Activated T-cell treated with anti-CD3 and anti-CD28 coated beads, Interleukin-2, amount 50 U/mL, for 4 hours (primary cell): ENCODE measurements at regions not wholly inside any gene's neighbourhood (a gene's known extent, or its start where the extent isn't known, plus 50 kb on each side); places are given as distances from the start of the nearest gene placed in this dataset.

Experiments used
- ATAC-seq, 2 donors: fragments of 200-7000 bp; cut with Tn5 transposase; one replicate each; pipeline ENCODE4 v1.10.0; 2021
- DNase-seq: peaks from one replicate; pipeline ENCODE4 v3.0.0-alpha.2; 2020
- H3K27me3 Mint-ChIP-seq: one replicate; pipeline ENCODE4 v1.8.0; 2021; ENCODE audit warnings: low read depth, mixed read lengths
- H3K36me3 Mint-ChIP-seq: one replicate; pipeline ENCODE4 v1.8.0; 2022; ENCODE audit warnings: mixed read lengths; ENCODE audit not compliant: insufficient read depth
- H3K4me1 Mint-ChIP-seq: one replicate; pipeline ENCODE4 v1.8.0; 2021; ENCODE audit warnings: low read depth, mixed read lengths
- H3K4me3 Mint-ChIP-seq: one replicate; pipeline ENCODE4 v1.8.0; 2021; ENCODE audit warnings: mild to moderate bottlenecking, moderate library complexity, mixed read lengths
- H3K9me3 Mint-ChIP-seq: one replicate; pipeline ENCODE4 v1.8.0; 2021; ENCODE audit warnings: mixed read lengths

GRCh38 chr6:137353346-137353745, 134.2 kb upstream of the IFNGR1 start:
- ATAC-seq = peak in 1 of 2 donors; percentile 53
- Mint-ChIP-seq H3K9me3 (no peaks in the 10 kb centered on the region), H3K4me3 (no peak overlapping the region), H3K36me3 (no peaks in the 10 kb centered on the region), H3K4me1 (peaks cover 16% of the 10 kb centered on the region), H3K27me3 (peaks cover 4% of the 10 kb centered on the region)
- no peak for DNase-seq

DNA sequence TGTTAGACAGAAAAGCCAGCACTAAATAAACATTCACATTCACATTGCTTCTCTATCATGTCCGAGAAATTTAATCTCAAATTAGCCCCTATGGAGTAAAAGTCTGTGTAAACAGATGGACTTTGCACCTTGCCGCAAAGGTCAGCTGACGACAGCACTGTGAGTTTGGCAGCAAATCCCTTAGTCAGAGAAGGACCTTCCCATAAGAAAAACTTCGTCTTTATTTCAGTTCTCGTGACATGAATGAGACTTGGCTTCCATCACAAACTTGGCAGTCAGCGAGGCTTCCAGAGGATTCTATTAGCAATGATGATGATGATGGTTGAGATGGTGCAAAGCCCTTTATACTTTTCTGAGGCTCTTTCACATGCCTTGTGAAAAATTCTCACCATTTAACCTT, 133.7 kb upstream of the IFNGR1 start:
- peaks cover 16% of the 10 kb centered on the region for H3K4me1 Mint-ChIP-seq

DNA sequence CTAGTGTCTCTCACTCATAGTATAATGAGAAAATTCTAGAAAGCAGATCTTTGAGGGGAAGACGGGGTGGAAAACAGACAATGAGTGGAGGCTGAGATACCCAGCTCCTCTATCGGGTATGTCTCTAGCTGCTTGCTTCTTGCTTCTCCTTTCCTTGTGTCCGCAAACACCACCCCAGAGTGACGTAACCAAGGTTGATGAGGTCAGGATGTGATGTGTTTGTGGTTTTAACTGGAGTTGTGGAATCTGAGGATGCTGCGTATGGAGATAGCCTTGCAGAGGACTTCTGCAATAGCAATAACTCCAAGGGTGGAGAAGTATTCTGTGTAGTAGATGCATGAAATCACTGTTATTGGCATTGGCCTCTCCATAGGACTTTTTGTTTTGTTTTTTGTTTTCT, 132.7 kb upstream of the IFNGR1 start:
- DNase-seq = no peak
- no peaks in the 10 kb centered on the region for H3K9me3 Mint-ChIP-seq
- no peak for ATAC-seq
- no peak overlapping the region for H3K4me3 Mint-ChIP-seq
- H3K27me3 Mint-ChIP-seq = no peaks in the 10 kb centered on the region
- H3K4me1 Mint-ChIP-seq = peaks cover 16% of the 10 kb centered on the region
- no peaks in the 10 kb centered on the region for H3K36me3 Mint-ChIP-seq

More for the DNA sequence above, 133.7 kb upstream of the IFNGR1 start:
- Mint-ChIP-seq H3K36me3 (no peaks in the 10 kb centered on the region), H3K4me3 (no peak overlapping the region), H3K9me3 (no peaks in the 10 kb centered on the region), H3K27me3 (no peaks in the 10 kb centered on the region)
- no peak for ATAC-seq
- DNase-seq = no peak

GRCh38 chr6:137350857-137351256, 131.7 kb upstream of the IFNGR1 start:
- Mint-ChIP-seq H3K4me3 (no peak overlapping the region), H3K4me1 (peaks cover 16% of the 10 kb centered on the region), H3K27me3 (no peaks in the 10 kb centered on the region), H3K9me3 (no peaks in the 10 kb centered on the region), H3K36me3 (no peaks in the 10 kb centered on the region)
- DNase-seq = no peak
- ATAC-seq = no peak

GRCh38 chr6:137349856-137350830, 131.0 kb upstream of the IFNGR1 start:
- ATAC-seq = no peak
- Mint-ChIP-seq H3K4me1 (peaks cover 16% of the 10 kb centered on the region), H3K9me3 (no peaks in the 10 kb centered on the region), H3K4me3 (no peak overlapping the region), H3K36me3 (no peaks in the 10 kb centered on the region), H3K27me3 (no peaks in the 10 kb centered on the region)
- no peak for DNase-seq

GRCh38 chr6:137348777-137349176, 129.6 kb upstream of the IFNGR1 start:
- DNase-seq (no peak), ATAC-seq (no peak)
- H3K4me1 Mint-ChIP-seq = peaks cover 11% of the 10 kb centered on the region
- no peak overlapping the region for H3K4me3 Mint-ChIP-seq
- H3K27me3 Mint-ChIP-seq = no peaks in the 10 kb centered on the region
- H3K9me3 Mint-ChIP-seq = no peaks in the 10 kb centered on the region
- H3K36me3 Mint-ChIP-seq = no peaks in the 10 kb centered on the region

DNA sequence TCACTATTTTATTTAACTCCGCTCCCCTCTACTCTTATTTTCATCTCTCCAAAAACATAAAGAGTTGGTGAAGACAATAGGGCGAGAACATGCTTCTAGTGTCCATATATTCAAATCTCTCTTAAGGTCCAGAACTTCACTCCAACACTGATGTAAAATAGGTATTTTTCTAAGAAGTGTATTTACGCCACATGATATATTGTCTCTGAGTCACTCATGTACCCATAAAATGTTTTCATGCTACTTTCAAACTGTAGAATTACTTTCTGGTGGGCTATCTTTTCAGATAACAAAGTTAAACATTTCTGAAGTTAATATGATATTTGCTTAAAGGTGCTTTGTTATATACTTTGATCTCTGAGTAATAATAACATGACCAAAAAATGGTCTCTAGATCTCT, 124.1 kb upstream of the IFNGR1 start:
- peaks cover 14% of the 10 kb centered on the region for H3K4me1 Mint-ChIP-seq
- H3K36me3 Mint-ChIP-seq = no peaks in the 10 kb centered on the region
- no peak for DNase-seq
- H3K9me3 Mint-ChIP-seq = no peaks in the 10 kb centered on the region
- peaks cover 2% of the 10 kb centered on the region for H3K27me3 Mint-ChIP-seq
- ATAC-seq = no peak
- peak overlapping the region; percentile 79 for H3K4me3 Mint-ChIP-seq

GRCh38 chr6:137342607-137343190, 123.5 kb upstream of the IFNGR1 start:
- DNase-seq (no peak), ATAC-seq (peak in 1 of 2 donors; percentile 32)
- Mint-ChIP-seq H3K4me3 (peak overlapping the region; percentile 79), H3K9me3 (no peaks in the 10 kb centered on the region), H3K4me1 (peaks cover 14% of the 10 kb centered on the region), H3K27me3 (peaks cover 2% of the 10 kb centered on the region), H3K36me3 (no peaks in the 10 kb centered on the region)

GRCh38 chr6:137341681-137342195, 122.6 kb upstream of the IFNGR1 start:
- Mint-ChIP-seq H3K36me3 (no peaks in the 10 kb centered on the region), H3K4me3 (peak overlapping the region; percentile 79)

DNA sequence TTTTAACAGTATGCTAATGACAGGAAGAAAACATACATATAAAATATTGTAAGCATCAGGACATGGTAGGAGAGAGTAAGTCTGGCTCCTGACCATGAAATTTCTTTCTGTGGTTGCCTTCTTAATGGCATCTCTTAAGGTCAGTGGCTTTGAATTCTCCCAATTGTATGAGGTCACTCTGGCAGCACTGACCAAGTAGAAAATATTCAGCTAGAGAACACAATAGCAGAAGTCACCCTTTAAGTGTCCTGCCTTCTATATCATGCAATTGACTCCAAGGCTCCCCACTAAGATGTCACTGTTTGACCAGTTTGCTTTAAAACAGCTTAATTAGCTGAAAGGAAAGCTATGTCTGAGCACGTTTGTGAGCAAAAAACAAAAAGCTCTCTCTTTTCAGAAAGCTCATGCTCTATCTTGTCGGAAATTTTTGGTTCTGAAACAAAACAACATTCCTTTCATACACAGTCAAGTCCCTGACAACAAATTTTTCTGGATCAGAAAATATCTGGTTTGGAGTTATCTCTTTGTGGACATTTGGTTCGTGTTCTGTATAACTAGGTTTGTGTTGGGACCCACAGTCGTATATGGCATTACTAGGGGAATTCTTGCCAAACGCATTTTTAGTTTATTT, 120.9 kb upstream of the IFNGR1 start:
- Mint-ChIP-seq H3K4me1 (peaks cover 14% of the 10 kb centered on the region), H3K27me3 (peaks cover 11% of the 10 kb centered on the region), H3K4me3 (no peak overlapping the region), H3K36me3 (no peaks in the 10 kb centered on the region), H3K9me3 (no peaks in the 10 kb centered on the region)
- DNase-seq = no peak
- no peak for ATAC-seq

More at GRCh38 chr6:137341681-137342195, 122.6 kb upstream of the IFNGR1 start:
- ATAC-seq = peak; percentile 41 to 48
- H3K9me3 Mint-ChIP-seq = no peaks in the 10 kb centered on the region
- peak; percentile 45 for DNase-seq
- peaks cover 2% of the 10 kb centered on the region for H3K27me3 Mint-ChIP-seq
- peaks cover 14% of the 10 kb centered on the region for H3K4me1 Mint-ChIP-seq

DNA sequence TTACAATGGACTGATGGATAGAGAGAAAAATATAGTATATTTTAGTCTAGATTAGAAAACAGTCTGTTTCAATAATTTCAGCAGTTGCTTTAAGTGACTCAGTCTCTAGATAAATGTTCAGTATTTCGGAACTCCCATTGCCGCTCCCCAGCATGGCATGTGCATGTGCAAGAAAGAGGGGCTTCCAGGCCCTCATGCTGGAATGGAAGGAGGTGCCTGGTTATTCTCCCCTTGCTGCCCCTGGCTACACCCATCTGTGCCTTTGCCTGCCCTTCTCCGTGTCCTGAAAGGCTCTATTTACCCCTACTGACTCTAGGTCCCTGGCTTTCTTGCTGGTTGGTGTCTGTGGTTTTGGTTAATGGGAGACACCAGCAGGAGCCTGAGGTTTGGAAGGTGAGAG, 115.7 kb upstream of the IFNGR1 start:
- no peak overlapping the region for H3K4me3 Mint-ChIP-seq

GRCh38 chr6:137334094-137334493, 114.9 kb upstream of the IFNGR1 start:
- DNase-seq (no peak), ATAC-seq (no peak)
- H3K9me3 Mint-ChIP-seq = no peaks in the 10 kb centered on the region
- H3K27me3 Mint-ChIP-seq = peaks cover 27% of the 10 kb centered on the region
- no peak overlapping the region for H3K4me3 Mint-ChIP-seq
- no peaks in the 10 kb centered on the region for H3K36me3 Mint-ChIP-seq
- no peaks in the 10 kb centered on the region for H3K4me1 Mint-ChIP-seq

More for the DNA sequence above, 115.7 kb upstream of the IFNGR1 start:
- peaks cover 29% of the 10 kb centered on the region for H3K27me3 Mint-ChIP-seq
- H3K9me3 Mint-ChIP-seq = no peaks in the 10 kb centered on the region
- ATAC-seq (no peak), DNase-seq (no peak)
- no peaks in the 10 kb centered on the region for H3K36me3 Mint-ChIP-seq
- H3K4me1 Mint-ChIP-seq = no peaks in the 10 kb centered on the region

- no peaks in the 10 kb centered on the region for H3K36me3 Mint-ChIP-seq
- H3K4me1 Mint-ChIP-seq = no peaks in the 10 kb centered on the region
- H3K27me3 Mint-ChIP-seq = peaks cover 26% of the 10 kb centered on the region
- ATAC-seq = no peak
- DNase-seq = no peak
- H3K9me3 Mint-ChIP-seq = no peaks in the 10 kb centered on the region
- H3K4me3 Mint-ChIP-seq = no peak overlapping the region
These were observed 113.6 kb upstream of the IFNGR1 start for GRCh38 chr6:137332637-137333280.

GRCh38 chr6:137323860-137324259, 104.7 kb upstream of the IFNGR1 start:
- H3K4me1 Mint-ChIP-seq = no peaks in the 10 kb centered on the region
- no peaks in the 10 kb centered on the region for H3K27me3 Mint-ChIP-seq
- DNase-seq (no peak), ATAC-seq (no peak)
- H3K36me3 Mint-ChIP-seq = no peaks in the 10 kb centered on the region
- no peaks in the 10 kb centered on the region for H3K9me3 Mint-ChIP-seq
- H3K4me3 Mint-ChIP-seq = no peak overlapping the region
